ENCODE measurements at regions not wholly inside any gene's neighbourhood (a gene's known extent, or its start where the extent isn't known, plus 50 kb on each side); places are given as distances from the start of the nearest gene placed in this dataset.
A peak's percentile ranks its signal among the peaks of the same experiment; 100 is the strongest.

- H3K4me3 ChIP-seq: no peak overlapping the region
- DNase-seq: no peak
- no peak overlapping the region for H3K4me2 ChIP-seq
- CTCF ChIA-PET: no interaction called here
- TF ChIP-seq CTCF (conservative IDR thresholded peaks at IDR 0.05): no peak
- TF ChIP-seq EZH2 (IDR thresholded peaks at IDR 0.05; ENCODE audit: low read depth): no peak
- H4K20me1 ChIP-seq (ENCODE audit: insufficient read depth): no peaks in the 10 kb centered on the region
- no peaks in the 10 kb centered on the region for H3K27me3 ChIP-seq (ENCODE audit: insufficient read depth, low read depth)
- no peaks in the 10 kb centered on the region for H3K4me1 ChIP-seq (replicated peaks; ENCODE audit: insufficient read depth)
- no peaks in the 10 kb centered on the region for H3F3A ChIP-seq (ENCODE audit: insufficient read depth, low read depth)
- POLR2A ChIA-PET (ENCODE audit: unreplicated experiment): no interaction called here
- no peaks in the 10 kb centered on the region for H3K9me2 ChIP-seq (ENCODE audit: insufficient read depth)
- H3K9me3 ChIP-seq (ENCODE audit: insufficient read depth, low read depth): no peaks in the 10 kb centered on the region
- no TSS peak for BruUV-seq (replicated peaks)
- intact Hi-C loops (cut with micrococcal nuclease; ENCODE audit: unreplicated experiment): loop anchor here (5.0 kb wide), 1 partner anchor 1693 kb away; no protein-coding TSS in a partner anchor
- H3K36me3 ChIP-seq (ENCODE audit: low read depth): no peaks in the 10 kb centered on the region
- no peak overlapping the region for H3K27ac ChIP-seq
- no peaks in the 10 kb centered on the region for H3K79me2 ChIP-seq (ENCODE audit: low read depth)
- no peak overlapping the region for H2AFZ ChIP-seq
Observed at GRCh38 chrX:27924718-27925117, 56.5 kb downstream of the DCAF8L1 start.

- Histone ChIP-seq H3K9me3 (ENCODE audit: insufficient read depth, low read depth) (no peaks in the 10 kb centered on the region), H3K9me2 (ENCODE audit: insufficient read depth) (no peaks in the 10 kb centered on the region), H3K4me1 (replicated peaks; ENCODE audit: insufficient read depth) (no peaks in the 10 kb centered on the region), H3K27me3 (ENCODE audit: insufficient read depth, low read depth) (no peaks in the 10 kb centered on the region), H3K4me3 (no peak overlapping the region), H3F3A (ENCODE audit: insufficient read depth, low read depth) (no peaks in the 10 kb centered on the region), H3K27ac (no peak overlapping the region), H3K4me2 (no peak overlapping the region), H3K79me2 (ENCODE audit: low read depth) (no peaks in the 10 kb centered on the region), H4K20me1 (ENCODE audit: insufficient read depth) (no peaks in the 10 kb centered on the region), H3K36me3 (ENCODE audit: low read depth) (no peaks in the 10 kb centered on the region), H2AFZ (no peak overlapping the region)
- no TSS peak for BruUV-seq (replicated peaks)
- intact Hi-C loops (cut with micrococcal nuclease; ENCODE audit: unreplicated experiment): loop anchor here (5.0 kb wide), 1 partner anchor 1693 kb away; no protein-coding TSS in a partner anchor
- no peak for TF ChIP-seq EZH2 (IDR thresholded peaks at IDR 0.05; ENCODE audit: low read depth)
- TF ChIP-seq CTCF (conservative IDR thresholded peaks at IDR 0.05): no peak
- POLR2A ChIA-PET (ENCODE audit: unreplicated experiment): no interaction called here
- no peak for DNase-seq
- CTCF ChIA-PET: no interaction called here
Observed at GRCh38 chrX:27924261-27924660, 57.0 kb downstream of the DCAF8L1 start.

GRCh38 chrX:27918799-27919198, 62.5 kb downstream of the DCAF8L1 start:
- no peak for DNase-seq
- ChIA-PET POLR2A (ENCODE audit: unreplicated experiment) (interaction anchor here (0.6 kb wide), 1 partner anchor 1454 kb away, joined by 4 read pairs; no protein-coding TSS in a partner anchor), CTCF (no interaction called here)
- no TSS peak for BruUV-seq (replicated peaks)
- Histone ChIP-seq H3K27ac (no peak overlapping the region), H3K9me3 (ENCODE audit: insufficient read depth, low read depth) (no peaks in the 10 kb centered on the region), H3K4me3 (no peak overlapping the region), H3K36me3 (ENCODE audit: low read depth) (no peaks in the 10 kb centered on the region), H3K9me2 (ENCODE audit: insufficient read depth) (no peaks in the 10 kb centered on the region), H4K20me1 (ENCODE audit: insufficient read depth) (no peaks in the 10 kb centered on the region), H3F3A (ENCODE audit: insufficient read depth, low read depth) (no peaks in the 10 kb centered on the region), H2AFZ (no peak overlapping the region), H3K4me1 (replicated peaks; ENCODE audit: insufficient read depth) (no peaks in the 10 kb centered on the region), H3K79me2 (ENCODE audit: low read depth) (no peaks in the 10 kb centered on the region), H3K27me3 (ENCODE audit: insufficient read depth, low read depth) (no peaks in the 10 kb centered on the region), H3K4me2 (no peak overlapping the region)
- TF ChIP-seq EZH2 (IDR thresholded peaks at IDR 0.05; ENCODE audit: low read depth) (no peak), CTCF (conservative IDR thresholded peaks at IDR 0.05) (0 out of 2 replicates have a peak, but pooled peaks have one; percentile 27)
- intact Hi-C loops (cut with micrococcal nuclease; ENCODE audit: unreplicated experiment): no loop called here

Data from PC-9 (cell line).